ENCODE measurements at regions not wholly inside any gene's neighbourhood (a gene's known extent, or its start where the extent isn't known, plus 50 kb on each side); places are given as distances from the start of the nearest gene placed in this dataset.
"Not testable (repeated sequence)": the region's sequence is repeated elsewhere in the genome, so short reads cannot be mapped to it uniquely, and the experiment has no call there.

DNA sequence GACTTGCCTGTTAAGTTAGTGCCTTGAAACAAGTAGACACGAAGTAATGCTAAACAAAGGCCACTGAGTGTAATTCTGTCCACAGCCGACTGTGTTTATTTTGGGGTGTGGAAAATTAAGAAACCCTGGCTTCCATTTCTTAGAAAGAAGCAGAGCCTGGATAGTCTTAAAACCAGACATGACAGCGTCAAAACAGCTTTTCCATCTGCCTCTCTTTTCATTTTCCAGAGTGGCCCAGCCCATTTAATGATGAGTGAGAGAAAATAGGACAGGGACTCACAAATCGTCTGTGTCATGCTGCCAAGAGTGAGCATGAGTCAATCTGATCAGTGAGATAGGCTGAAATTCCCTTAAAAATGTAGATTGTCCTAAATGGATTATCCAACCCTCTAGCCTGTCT lies 485.9 kb downstream of the JRKL start:
- no peak overlapping the region for H3K27ac ChIP-seq
- TF ChIP-seq, protein P1, sequence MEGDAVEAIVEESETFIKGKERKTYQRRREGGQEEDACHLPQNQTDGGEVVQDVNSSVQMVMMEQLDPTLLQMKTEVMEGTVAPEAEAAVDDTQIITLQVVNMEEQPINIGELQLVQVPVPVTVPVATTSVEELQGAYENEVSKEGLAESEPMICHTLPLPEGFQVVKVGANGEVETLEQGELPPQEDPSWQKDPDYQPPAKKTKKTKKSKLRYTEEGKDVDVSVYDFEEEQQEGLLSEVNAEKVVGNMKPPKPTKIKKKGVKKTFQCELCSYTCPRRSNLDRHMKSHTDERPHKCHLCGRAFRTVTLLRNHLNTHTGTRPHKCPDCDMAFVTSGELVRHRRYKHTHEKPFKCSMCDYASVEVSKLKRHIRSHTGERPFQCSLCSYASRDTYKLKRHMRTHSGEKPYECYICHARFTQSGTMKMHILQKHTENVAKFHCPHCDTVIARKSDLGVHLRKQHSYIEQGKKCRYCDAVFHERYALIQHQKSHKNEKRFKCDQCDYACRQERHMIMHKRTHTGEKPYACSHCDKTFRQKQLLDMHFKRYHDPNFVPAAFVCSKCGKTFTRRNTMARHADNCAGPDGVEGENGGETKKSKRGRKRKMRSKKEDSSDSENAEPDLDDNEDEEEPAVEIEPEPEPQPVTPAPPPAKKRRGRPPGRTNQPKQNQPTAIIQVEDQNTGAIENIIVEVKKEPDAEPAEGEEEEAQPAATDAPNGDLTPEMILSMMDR (conservative IDR thresholded peaks at IDR 0.05) = no peak

DNA sequence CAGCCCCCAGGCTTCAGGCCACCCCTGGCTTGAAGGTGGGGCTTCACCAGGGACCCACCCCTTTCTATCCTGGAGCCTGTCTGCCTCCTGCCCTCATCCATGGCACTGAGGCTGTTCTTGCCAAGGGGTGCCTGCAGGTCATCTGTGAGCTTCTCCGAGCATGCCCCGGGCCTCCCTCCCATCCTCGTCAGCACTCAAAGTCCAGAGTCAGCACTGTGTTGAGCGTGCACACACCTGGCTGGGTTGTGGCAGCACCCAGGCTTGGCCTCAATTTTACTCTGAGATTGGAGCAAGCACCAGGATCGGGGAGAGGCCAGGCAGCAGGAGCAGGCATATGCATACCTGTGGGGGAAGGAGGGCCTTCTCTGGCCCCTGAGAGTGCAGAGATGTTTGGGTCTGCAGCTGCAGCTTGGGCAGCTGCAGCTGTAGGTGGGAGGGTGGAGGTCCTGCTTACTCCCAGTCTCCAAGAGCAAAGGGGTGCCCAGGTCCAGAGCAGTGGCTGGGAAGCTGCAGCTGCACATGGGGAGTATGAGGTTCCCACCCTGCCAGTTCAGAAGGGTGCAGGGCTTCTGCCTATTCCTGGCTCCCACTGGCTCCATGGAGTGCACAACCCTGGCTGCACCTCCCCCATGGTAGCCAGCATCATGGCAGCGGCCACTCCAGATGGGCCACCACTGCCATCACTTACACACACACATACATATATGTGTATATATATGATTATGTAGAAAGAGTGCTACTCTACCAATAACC lies 488.7 kb downstream of the JRKL start:
- TF ChIP-seq, protein P1 (conservative IDR thresholded peaks at IDR 0.05) = no peak
- H3K27ac ChIP-seq = no peak overlapping the region

DNA sequence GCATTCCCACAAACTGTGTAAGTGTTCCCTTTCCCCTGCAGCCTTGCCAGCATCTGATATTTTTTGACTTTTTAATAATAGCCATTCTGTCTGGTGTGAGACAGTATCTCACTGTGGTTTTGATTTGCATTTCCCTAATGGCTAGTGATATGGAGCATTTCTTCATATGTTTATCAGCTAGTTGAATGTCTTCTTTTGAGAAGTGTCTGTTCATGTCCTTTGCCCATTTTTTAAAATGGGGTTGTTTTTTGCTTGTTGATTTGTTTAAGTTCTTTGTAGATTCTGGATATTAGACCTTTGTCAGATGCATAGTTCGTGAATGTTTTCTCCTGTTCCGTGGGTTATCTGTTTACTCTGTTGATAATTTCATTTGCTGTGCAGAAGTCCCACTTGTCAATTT lies 492.8 kb downstream of the JRKL start:
- not testable (repeated sequence) for H3K27ac ChIP-seq

DNA sequence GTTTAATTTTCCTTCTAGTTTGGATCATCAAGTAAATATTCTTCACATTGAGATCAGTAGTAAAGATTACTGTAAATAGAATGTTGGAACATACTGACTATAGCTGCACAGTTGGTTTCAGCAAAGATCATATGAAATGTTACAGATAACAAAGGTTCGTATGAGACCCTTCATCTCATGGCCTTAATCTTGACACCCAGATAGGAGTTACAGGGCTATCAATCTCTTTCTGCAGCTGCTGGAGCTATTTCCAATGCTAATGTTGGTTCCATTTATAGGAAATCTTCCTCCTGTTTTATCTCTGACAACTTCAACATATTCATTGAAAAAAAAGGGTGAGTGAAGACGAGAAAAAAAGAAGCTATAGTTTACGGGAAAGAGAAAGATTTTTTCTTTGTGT lies 495.6 kb downstream of the JRKL start:
- TF ChIP-seq, protein P1 (conservative IDR thresholded peaks at IDR 0.05) = no peak
- no peak overlapping the region for H3K27ac ChIP-seq

DNA sequence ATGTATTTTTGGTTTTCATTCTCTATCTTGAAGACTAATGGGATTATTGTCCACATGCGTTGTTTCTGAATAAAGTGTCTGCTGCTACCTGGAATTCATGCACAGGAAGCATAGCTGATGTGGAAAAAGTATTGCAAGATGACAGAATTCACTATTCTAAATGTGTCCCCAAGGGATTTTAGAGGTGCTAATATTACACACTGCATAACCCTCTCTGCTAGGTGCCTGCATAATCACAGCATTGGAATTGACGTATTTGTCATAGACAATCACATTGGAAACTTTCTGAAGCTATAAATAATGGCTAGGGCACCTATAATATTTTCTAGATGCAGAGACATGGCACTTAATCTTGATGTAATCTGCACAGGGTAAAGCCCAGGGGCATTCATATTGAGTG lies 496.1 kb downstream of the JRKL start:
- TF ChIP-seq, protein P1 (conservative IDR thresholded peaks at IDR 0.05) = no peak
- H3K27ac ChIP-seq = no peak overlapping the region

DNA sequence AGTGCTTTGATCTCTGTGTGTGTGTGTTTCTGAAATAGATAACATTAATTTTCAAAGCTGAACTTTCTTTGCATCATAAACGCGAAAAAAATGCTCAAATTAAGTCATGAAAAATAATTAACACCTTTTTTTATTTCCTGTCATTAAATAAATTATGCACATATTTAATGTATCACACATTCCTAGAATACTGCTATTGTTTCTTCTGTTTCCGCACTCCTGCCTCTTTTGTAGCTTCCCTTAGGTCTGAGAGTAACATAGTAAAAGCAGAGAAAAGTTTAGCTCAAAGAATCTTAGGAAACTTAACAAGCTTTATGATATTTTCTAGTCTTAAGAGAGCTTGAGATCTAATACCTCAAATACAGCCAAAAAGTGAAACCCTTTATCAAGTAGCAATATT lies 504.2 kb downstream of the JRKL start:
- H3K27ac ChIP-seq = no peak overlapping the region
- TF ChIP-seq, protein P1 (conservative IDR thresholded peaks at IDR 0.05) = no peak

DNA sequence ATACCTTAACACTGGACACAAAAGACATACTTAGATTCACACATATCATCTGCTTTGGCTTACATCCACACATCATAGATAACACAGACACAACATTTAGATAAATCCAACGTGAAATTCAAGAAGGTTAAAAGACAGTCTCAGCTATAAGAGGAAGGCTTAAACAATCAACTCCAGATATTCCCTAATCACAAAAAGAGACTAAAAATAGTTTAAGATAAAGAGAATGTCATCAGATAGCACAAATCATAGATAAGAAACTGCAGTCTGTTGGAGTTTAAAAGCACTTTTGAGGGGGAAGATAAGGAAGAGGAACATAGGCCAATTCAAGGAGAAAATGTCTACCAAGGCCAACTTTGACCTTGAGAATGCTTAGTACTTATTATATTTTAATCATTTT lies 504.8 kb downstream of the JRKL start:
- no peak overlapping the region for H3K27ac ChIP-seq
- TF ChIP-seq, protein P1 (conservative IDR thresholded peaks at IDR 0.05) = no peak

DNA sequence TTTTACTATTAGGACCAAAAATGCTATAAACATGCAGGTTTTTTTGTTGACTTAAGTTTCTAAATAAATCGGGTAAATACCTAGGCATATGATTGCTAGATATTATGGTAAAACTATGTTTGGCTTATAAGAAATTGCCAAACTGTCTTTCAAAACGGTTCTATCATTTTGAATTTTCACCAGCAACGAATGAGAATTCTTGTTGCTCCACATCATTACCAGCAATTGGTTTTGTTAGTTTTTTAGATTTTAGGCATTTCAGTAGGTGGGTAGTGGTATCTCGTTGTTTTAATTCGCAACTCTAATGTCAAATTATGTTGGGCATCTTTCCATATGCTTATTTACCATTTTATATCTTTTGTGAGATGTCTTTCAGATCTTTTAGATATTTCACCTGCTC lies 510.2 kb downstream of the JRKL start:
- no peak overlapping the region for H3K27ac ChIP-seq
- TF ChIP-seq, protein P1 (conservative IDR thresholded peaks at IDR 0.05) = no peak
